ENCODE measurements at regions not wholly inside any gene's neighbourhood (a gene's known extent, or its start where the extent isn't known, plus 50 kb on each side); places are given as distances from the start of the nearest gene placed in this dataset.

DNA sequence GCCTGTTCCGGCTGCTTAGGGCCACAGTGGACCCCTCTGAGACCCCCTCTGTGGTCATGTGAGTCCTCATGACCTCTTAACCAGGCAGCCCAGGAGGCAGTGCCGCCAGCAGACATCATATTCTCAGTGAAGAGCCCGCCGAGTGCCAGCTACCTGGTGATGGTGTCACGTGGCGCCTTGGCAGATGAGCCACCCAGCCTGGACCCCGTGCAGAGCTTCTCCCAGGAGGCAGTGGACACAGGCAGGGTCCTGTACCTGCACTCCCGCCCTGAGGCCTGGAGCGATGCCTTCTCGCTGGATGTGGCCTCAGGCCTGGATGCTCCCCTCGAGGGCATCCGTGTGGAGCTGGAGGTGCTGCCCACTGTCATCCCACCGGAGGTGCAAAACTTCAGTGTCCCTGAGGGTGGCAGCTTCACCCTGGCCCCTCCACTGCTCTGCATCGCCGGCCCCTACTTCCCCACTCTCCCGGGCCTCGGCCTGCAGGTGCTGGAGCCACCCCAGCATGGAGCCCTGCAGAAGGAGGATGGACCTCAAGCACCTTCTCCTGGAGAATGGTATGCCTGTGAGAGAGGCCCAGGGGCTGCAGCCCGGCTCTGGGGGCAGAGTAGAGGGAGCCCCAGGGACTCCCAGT lies 176.1 kb downstream of the TBC1D2B start:
- no peak overlapping the region for H3K4me3 ChIP-seq (ENCODE audit: extremely low read depth in 1 of 4, insufficient read depth in 2 of 4, low read depth in 3 of 4, low read length in 4 of 4)
- H4K5ac ChIP-seq (ENCODE audit: insufficient read length, low read depth, low read length): no peak overlapping the region
- no peak overlapping the region for H2AFZ ChIP-seq (ENCODE audit: low read length)
- no peaks in the 10 kb centered on the region for H3K23me2 ChIP-seq (ENCODE audit: low read depth, low read length)
- no peak for FAIRE-seq
- ChIA-PET CTCF (ENCODE audit: partially characterized antibody) (interaction anchor here (0.6 to 4.9 kb wide), 38 partner anchors 8 to 883 kb away, joined by 3 to 29 read pairs (median 4); no protein-coding TSS in a partner anchor), POLR2A (ENCODE audit: partially characterized antibody) (no interaction called here)
- H3K27me3 ChIP-seq (replicated peaks in 1 of 4; ENCODE audit: control insufficient read depth in 3 of 4, extremely low read depth in 1 of 4, insufficient read depth in 3 of 4, low read length in 3 of 4): no peaks in the 10 kb centered on the region
- no peak overlapping the region for H3K27ac ChIP-seq (ENCODE audit: low read depth, low read length)
- H4K20me1 ChIP-seq (replicated peaks in 1 of 2; ENCODE audit: control insufficient read depth in 1 of 2, insufficient read depth in 2 of 2, low read length in 2 of 2): no peaks in the 10 kb centered on the region
- no peak for DNase-seq (ENCODE audit: low read depth in 1 of 2, low spot score in 2 of 2)
- H2BK12ac ChIP-seq (ENCODE audit: low read depth, low read length): no peak overlapping the region
- no peak overlapping the region for H2BK15ac ChIP-seq (ENCODE audit: low read length)
- H3K23ac ChIP-seq (ENCODE audit: insufficient read length): no peak overlapping the region
- no peaks in the 10 kb centered on the region for H3K79me2 ChIP-seq (ENCODE audit: control insufficient read depth in 1 of 2, insufficient read depth in 2 of 2, low read length in 2 of 2)
- 90% methylated on average over 17 of the region's 18 CpGs; no CpG with 5 or more reads in 1 of the 2 experiments for WGBS, 2 experiments (ENCODE audit: extremely low coverage in 1 of 2, insufficient coverage in 1 of 2, insufficient read length in 1 of 2, insufficient replicate concordance in 2 of 2, low coverage in 1 of 2, low lambda C conversion rate in 2 of 2, missing lambda C conversion rate in 1 of 2)
- no peak overlapping the region for H3K14ac ChIP-seq (ENCODE audit: insufficient read length)
- no peak overlapping the region for H3K4ac ChIP-seq (replicated peaks; ENCODE audit: insufficient read length, low read depth, low read length)
- no peak overlapping the region for H2BK20ac ChIP-seq (ENCODE audit: low read length)
- H2BK5ac ChIP-seq (ENCODE audit: low read depth, low read length): no peak overlapping the region
- no peaks in the 10 kb centered on the region for H3K9me3 ChIP-seq (ENCODE audit: insufficient read depth in 2 of 2, low read depth in 1 of 2, low read length in 1 of 2)
- peaks cover 0 to 2% (median 0%) of the 10 kb centered on the region in 4 experiments; a peak in 2 of 7 replicates for H3K4me1 ChIP-seq (replicated peaks in 1 of 4; ENCODE audit: control insufficient read depth in 3 of 4, insufficient read depth in 4 of 4, low read length in 3 of 4)
- no peak overlapping the region for H3K56ac ChIP-seq (replicated peaks; ENCODE audit: insufficient read length, low read depth, low read length)
- no peak overlapping the region for H2BK120ac ChIP-seq (replicated peaks; ENCODE audit: low read depth, low read length)
- no peaks in the 10 kb centered on the region for H3K79me1 ChIP-seq (ENCODE audit: low read depth, low read length)
- H4K91ac ChIP-seq (replicated peaks; ENCODE audit: insufficient read length, low read length): no peak overlapping the region
- H3K36me3 ChIP-seq (ENCODE audit: control insufficient read depth in 2 of 4, insufficient read depth in 4 of 4, low read length in 3 of 4): no peaks in the 10 kb centered on the region
- H2AK5ac ChIP-seq (ENCODE audit: low read depth, low read length): no peak overlapping the region
- no peak overlapping the region for H3K9ac ChIP-seq (replicated peaks in 1 of 4; ENCODE audit: extremely low read depth in 1 of 4, low read depth in 3 of 4, low read length in 3 of 4)
- H3K18ac ChIP-seq (ENCODE audit: extremely low read depth, low read length): no peak overlapping the region
- no peak overlapping the region for H3K4me2 ChIP-seq (ENCODE audit: insufficient read depth in 1 of 2, low read depth in 2 of 2, low read length in 2 of 2)
- no peak overlapping the region; the same call in 1 of the 2 replicates for H4K8ac ChIP-seq (ENCODE audit: extremely low read depth, insufficient read depth, low read length)
- no peak for TF ChIP-seq KDM5A (IDR thresholded peaks at IDR 0.05; ENCODE audit: low read length)
- TF ChIP-seq KDM1A (IDR thresholded peaks at IDR 0.05; ENCODE audit: borderline replicate concordance, low read length): no peak
- TF ChIP-seq NRF1 (IDR thresholded peaks at IDR 0.05; ENCODE audit: low read depth, low read length): no peak
- no peak for TF ChIP-seq SP1 (IDR thresholded peaks at IDR 0.05; ENCODE audit: low read depth, low read length)
- TF ChIP-seq, protein P1, sequence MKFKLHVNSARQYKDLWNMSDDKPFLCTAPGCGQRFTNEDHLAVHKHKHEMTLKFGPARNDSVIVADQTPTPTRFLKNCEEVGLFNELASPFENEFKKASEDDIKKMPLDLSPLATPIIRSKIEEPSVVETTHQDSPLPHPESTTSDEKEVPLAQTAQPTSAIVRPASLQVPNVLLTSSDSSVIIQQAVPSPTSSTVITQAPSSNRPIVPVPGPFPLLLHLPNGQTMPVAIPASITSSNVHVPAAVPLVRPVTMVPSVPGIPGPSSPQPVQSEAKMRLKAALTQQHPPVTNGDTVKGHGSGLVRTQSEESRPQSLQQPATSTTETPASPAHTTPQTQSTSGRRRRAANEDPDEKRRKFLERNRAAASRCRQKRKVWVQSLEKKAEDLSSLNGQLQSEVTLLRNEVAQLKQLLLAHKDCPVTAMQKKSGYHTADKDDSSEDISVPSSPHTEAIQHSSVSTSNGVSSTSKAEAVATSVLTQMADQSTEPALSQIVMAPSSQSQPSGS (IDR thresholded peaks at IDR 0.05; ENCODE audit: low read length): no peak

Data from H1 (cell line).